Stimulated activated naive CD8-positive, alpha-beta T cell treated with anti-CD3 and anti-CD28 coated beads, Interleukin-15, amount 100 ng/mL, for 72 hours (primary cell): ENCODE measurements at regions not wholly inside any gene's neighbourhood (a gene's known extent, or its start where the extent isn't known, plus 50 kb on each side); places are given as distances from the start of the nearest gene placed in this dataset.

Experiments used
- ATAC-seq: fragments of 150-1000 bp; cut with Tn5 transposase; 2 replicates; pipeline ENCODE4 v1.10.0; 2021; ENCODE audit warnings: mild to moderate bottlenecking, moderate library complexity
- DNase-seq, 2 donors: peaks; one replicate each; pipeline ENCODE4 v3.0.0; 2021 to 2022
- H3K27ac Mint-ChIP-seq, 2 donors: one replicate each; pipeline ENCODE4 v1.8.0; 2022; ENCODE audit warnings: mild to moderate bottlenecking in 2 of 2, mixed read lengths in 2 of 2, moderate library complexity in 2 of 2
- H3K27me3 Mint-ChIP-seq: one replicate; pipeline ENCODE4 v1.8.0; 2022; ENCODE audit warnings: mixed read lengths
- H3K4me1 Mint-ChIP-seq: one replicate; pipeline ENCODE4 v1.8.0; 2022; ENCODE audit warnings: mild to moderate bottlenecking, mixed read lengths
- H3K4me3 Mint-ChIP-seq, 2 donors: one replicate each; pipeline ENCODE4 v1.8.0; 2022; ENCODE audit warnings: mild to moderate bottlenecking in 2 of 2, mixed read lengths in 2 of 2, moderate library complexity in 1 of 2
- H3K9me3 Mint-ChIP-seq, 2 donors: one replicate each; pipeline ENCODE4 v1.8.0; 2022; ENCODE audit warnings: mixed read lengths in 2 of 2

DNA sequence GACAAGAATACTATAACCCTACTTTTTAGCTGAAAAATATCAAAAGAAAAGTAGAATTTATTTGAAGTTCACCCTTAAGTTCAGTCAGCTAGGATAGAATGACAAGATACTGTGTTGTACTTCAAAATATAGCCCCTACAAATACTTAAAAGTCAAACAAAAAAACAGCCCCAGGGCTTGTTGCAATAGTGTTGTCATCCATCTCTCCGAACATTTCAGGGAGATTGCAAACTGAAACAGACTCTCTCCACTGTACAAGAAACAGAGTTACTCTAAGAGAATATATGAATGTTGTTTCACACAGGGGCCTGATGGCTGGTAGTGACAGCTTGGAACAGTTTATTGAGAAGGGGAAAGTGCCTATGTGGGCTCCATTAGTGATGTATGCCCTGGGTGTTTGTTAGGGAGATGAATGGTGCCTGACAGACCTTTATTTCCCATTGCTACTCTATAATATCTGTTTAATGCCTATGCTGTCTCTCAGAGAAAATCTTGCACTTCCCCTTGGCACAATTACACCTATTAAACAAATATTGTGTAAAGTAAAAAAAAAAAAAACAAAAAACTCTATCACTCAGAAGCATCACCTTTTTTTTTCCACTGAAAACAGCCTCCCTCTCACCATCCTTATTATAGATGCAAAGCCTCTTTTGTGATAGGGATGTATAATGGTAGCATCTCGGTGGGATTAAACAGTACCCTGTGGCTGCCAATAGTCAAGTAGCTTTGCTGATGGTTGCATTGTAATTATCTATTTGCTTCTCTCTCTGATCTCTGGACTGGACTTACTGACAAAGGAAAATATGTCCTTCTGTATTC lies 506.3 kb upstream of the LUZP2 start:
- peaks cover 0 to 9% of the 10 kb centered on the region in 2 donors for H3K9me3 Mint-ChIP-seq
- H3K4me1 Mint-ChIP-seq, result no peaks in the 10 kb centered on the region
- H3K27me3 Mint-ChIP-seq, result no peaks in the 10 kb centered on the region
- ATAC-seq (no peak), DNase-seq (no peak)
- no peak overlapping the region for H3K27ac Mint-ChIP-seq
- H3K4me3 Mint-ChIP-seq, result no peak overlapping the region

GRCh38 chr11:23991165-23991539 lies 505.7 kb upstream of the LUZP2 start:
- Mint-ChIP-seq H3K4me3 (no peak overlapping the region), H3K9me3 (peaks cover 5 to 9% of the 10 kb centered on the region in 2 donors), H3K27ac (no peak overlapping the region), H3K4me1 (no peaks in the 10 kb centered on the region), H3K27me3 (no peaks in the 10 kb centered on the region)
- no peak for DNase-seq
- no peak for ATAC-seq

- Mint-ChIP-seq H3K27me3 (no peaks in the 10 kb centered on the region), H3K4me3 (no peak overlapping the region), H3K27ac (no peak overlapping the region), H3K4me1 (no peaks in the 10 kb centered on the region), H3K9me3 (peaks cover 14 to 32% of the 10 kb centered on the region in 2 donors)
- ATAC-seq, result no peak
- no peak for DNase-seq
These were observed 501.0 kb upstream of the LUZP2 start for GRCh38 chr11:23995891-23996290.

GRCh38 chr11:23997356-23997755 lies 499.5 kb upstream of the LUZP2 start:
- ATAC-seq, result no peak
- peaks cover 14 to 36% of the 10 kb centered on the region in 2 donors for H3K9me3 Mint-ChIP-seq

DNA sequence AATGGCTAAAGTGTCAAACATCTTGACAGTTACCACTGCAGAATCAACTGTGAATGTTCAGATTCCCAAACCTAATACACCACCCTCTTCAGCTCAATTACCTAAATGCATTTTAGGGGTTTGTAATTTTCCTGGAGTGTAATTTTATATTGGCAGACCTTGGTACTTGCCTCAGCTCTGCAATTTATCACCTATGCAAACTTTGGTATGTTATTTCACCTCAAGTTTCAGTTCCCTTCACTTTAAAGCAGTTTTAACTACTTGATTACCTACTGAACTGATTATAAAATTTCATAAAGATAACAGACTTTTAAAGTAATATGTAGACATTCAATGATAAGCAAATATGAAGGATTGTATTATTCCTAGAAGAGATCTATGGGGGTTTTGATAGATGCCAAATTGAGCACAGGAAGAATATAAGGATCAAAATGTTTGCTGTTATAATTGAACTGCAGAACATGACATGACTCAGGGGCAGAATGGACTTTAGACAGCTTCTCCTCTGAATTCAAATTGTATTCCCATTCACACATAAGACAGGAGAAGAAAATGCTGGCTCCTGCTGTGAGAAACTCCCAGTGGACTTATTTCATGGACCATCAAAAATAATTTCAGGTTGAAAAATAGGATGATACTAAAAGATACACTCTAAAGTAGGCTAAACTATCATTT lies 491.5 kb upstream of the LUZP2 start:
- Mint-ChIP-seq H3K4me3 (no peak overlapping the region), H3K9me3 (peaks cover 8 to 19% of the 10 kb centered on the region in 2 donors), H3K27me3 (no peaks in the 10 kb centered on the region), H3K27ac (no peak overlapping the region), H3K4me1 (no peaks in the 10 kb centered on the region)
- no peak for DNase-seq
- no peak for ATAC-seq

More at GRCh38 chr11:23997356-23997755, 499.5 kb upstream of the LUZP2 start:
- H3K27ac Mint-ChIP-seq, result no peak overlapping the region
- no peaks in the 10 kb centered on the region for H3K4me1 Mint-ChIP-seq
- DNase-seq, result no peak
- no peak overlapping the region for H3K4me3 Mint-ChIP-seq
- H3K27me3 Mint-ChIP-seq, result no peaks in the 10 kb centered on the region

DNA sequence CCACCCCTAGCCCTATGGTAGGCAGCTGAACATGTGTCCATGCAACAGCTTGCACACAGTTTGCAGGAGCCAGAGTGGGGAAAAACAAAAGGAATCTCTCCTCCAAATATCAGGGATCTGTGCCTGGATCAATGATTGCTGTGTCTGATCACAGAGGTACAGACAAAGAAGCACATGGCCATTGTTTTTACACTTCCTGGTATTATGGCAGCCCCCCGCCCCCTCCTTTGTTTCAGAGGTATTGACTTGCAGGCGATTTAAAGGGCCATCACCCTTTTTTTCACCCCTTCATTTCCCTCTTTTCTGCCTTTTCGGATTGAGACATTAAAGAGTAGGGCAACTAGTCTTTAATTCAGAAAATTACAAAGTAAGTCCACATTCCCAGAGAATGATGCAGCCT lies 453.0 kb upstream of the LUZP2 start:
- Mint-ChIP-seq H3K9me3 (peaks cover 17 to 18% of the 10 kb centered on the region in 2 donors), H3K27ac (no peak overlapping the region), H3K4me1 (no peaks in the 10 kb centered on the region), H3K27me3 (no peaks in the 10 kb centered on the region), H3K4me3 (no peak overlapping the region)
- no peak for DNase-seq
- ATAC-seq, result no peak

DNA sequence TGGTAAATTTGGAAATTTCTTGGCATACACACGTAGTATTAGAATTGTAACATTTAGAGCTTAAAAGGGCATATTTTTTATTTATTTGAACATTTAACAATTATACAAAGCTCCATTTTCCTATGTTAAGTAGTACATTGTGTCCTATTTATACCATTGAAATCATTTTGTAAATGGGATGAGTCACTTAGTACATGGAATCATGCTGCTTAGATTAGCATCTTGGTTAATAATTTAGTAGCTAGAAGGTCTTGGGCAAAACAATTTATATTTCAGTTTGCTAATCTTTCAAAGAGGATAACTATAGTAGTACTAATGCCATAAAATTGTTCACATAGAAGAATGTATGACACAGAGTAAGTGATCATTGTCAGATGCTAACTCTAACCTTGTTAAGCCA lies 450.1 kb upstream of the LUZP2 start:
- H3K9me3 Mint-ChIP-seq, result peaks cover 17 to 22% of the 10 kb centered on the region in 2 donors
- DNase-seq (no peak), ATAC-seq (no peak)
- no peaks in the 10 kb centered on the region for H3K4me1 Mint-ChIP-seq
- no peak overlapping the region for H3K27ac Mint-ChIP-seq
- no peak overlapping the region for H3K4me3 Mint-ChIP-seq
- no peaks in the 10 kb centered on the region for H3K27me3 Mint-ChIP-seq

GRCh38 chr11:24056051-24056450 lies 440.8 kb upstream of the LUZP2 start:
- Mint-ChIP-seq H3K27me3 (no peaks in the 10 kb centered on the region), H3K4me1 (no peaks in the 10 kb centered on the region), H3K9me3 (peaks cover 0 to 9% of the 10 kb centered on the region in 2 donors), H3K4me3 (no peak overlapping the region), H3K27ac (no peak overlapping the region)
- ATAC-seq (no peak), DNase-seq (no peak)

GRCh38 chr11:24060125-24060524 lies 436.7 kb upstream of the LUZP2 start:
- no peaks in the 10 kb centered on the region for H3K27me3 Mint-ChIP-seq
- no peak overlapping the region for H3K27ac Mint-ChIP-seq
- ATAC-seq (no peak), DNase-seq (no peak)
- H3K4me3 Mint-ChIP-seq, result no peak overlapping the region
- peaks cover 0 to 8% of the 10 kb centered on the region in 2 donors for H3K9me3 Mint-ChIP-seq
- no peaks in the 10 kb centered on the region for H3K4me1 Mint-ChIP-seq

- H3K4me3 Mint-ChIP-seq, result no peak overlapping the region
- no peaks in the 10 kb centered on the region for H3K27me3 Mint-ChIP-seq
- no peak overlapping the region for H3K27ac Mint-ChIP-seq
- H3K9me3 Mint-ChIP-seq, result no peaks in the 10 kb centered on the region
- DNase-seq (no peak), ATAC-seq (no peak)
- no peaks in the 10 kb centered on the region for H3K4me1 Mint-ChIP-seq
These were observed 432.4 kb upstream of the LUZP2 start for GRCh38 chr11:24064309-24064903.

- Mint-ChIP-seq H3K4me1 (no peaks in the 10 kb centered on the region), H3K27ac (no peak overlapping the region), H3K9me3 (peaks cover 6 to 8% of the 10 kb centered on the region in 2 donors), H3K4me3 (no peak overlapping the region), H3K27me3 (no peaks in the 10 kb centered on the region)
- DNase-seq, result no peak
- no peak for ATAC-seq
These were observed 428.7 kb upstream of the LUZP2 start for GRCh38 chr11:24068197-24068596.

GRCh38 chr11:24070435-24070834 lies 426.4 kb upstream of the LUZP2 start:
- Mint-ChIP-seq H3K4me3 (no peak overlapping the region), H3K4me1 (no peaks in the 10 kb centered on the region), H3K27ac (no peak overlapping the region), H3K9me3 (peaks cover 6 to 8% of the 10 kb centered on the region in 2 donors), H3K27me3 (no peaks in the 10 kb centered on the region)
- no peak for ATAC-seq
- DNase-seq, result no peak

DNA sequence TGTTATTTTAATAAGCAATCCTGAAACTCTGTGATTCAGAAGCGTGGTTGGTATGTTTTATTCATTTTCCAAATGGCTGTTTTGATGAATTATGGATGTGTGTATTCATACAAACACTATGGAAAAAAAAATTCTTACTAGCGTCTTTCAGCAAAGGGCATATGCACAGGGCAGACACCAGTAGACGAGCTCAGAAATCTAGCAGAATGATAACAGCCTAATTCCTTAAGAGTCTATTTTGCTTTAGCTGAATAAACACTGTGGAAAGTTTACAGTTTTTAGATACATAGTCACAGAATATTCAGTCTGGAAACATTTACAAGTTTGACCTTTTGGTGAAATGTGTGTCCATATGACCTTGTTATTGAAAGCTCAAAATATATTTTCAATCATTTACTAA lies 418.8 kb upstream of the LUZP2 start:
- H3K9me3 Mint-ChIP-seq, result no peaks in the 10 kb centered on the region
- no peak overlapping the region for H3K4me3 Mint-ChIP-seq
- no peaks in the 10 kb centered on the region for H3K27me3 Mint-ChIP-seq
- H3K27ac Mint-ChIP-seq, result no peak overlapping the region
- H3K4me1 Mint-ChIP-seq, result no peaks in the 10 kb centered on the region
- ATAC-seq (no peak), DNase-seq (no peak)

- ATAC-seq (no peak), DNase-seq (no peak)
- no peaks in the 10 kb centered on the region for H3K27me3 Mint-ChIP-seq
- no peak overlapping the region for H3K4me3 Mint-ChIP-seq
- peaks cover 7% of the 10 kb centered on the region in 2 donors for H3K9me3 Mint-ChIP-seq
- no peaks in the 10 kb centered on the region for H3K4me1 Mint-ChIP-seq
- H3K27ac Mint-ChIP-seq, result no peak overlapping the region
These were observed 414.6 kb upstream of the LUZP2 start for GRCh38 chr11:24082241-24082640.

- DNase-seq (no peak), ATAC-seq (no peak)
- Mint-ChIP-seq H3K4me1 (no peaks in the 10 kb centered on the region), H3K27me3 (no peaks in the 10 kb centered on the region), H3K4me3 (no peak overlapping the region), H3K9me3 (peaks cover 7% of the 10 kb centered on the region in 2 donors), H3K27ac (no peak overlapping the region)
These were observed 414.0 kb upstream of the LUZP2 start for GRCh38 chr11:24082860-24083259.

DNA sequence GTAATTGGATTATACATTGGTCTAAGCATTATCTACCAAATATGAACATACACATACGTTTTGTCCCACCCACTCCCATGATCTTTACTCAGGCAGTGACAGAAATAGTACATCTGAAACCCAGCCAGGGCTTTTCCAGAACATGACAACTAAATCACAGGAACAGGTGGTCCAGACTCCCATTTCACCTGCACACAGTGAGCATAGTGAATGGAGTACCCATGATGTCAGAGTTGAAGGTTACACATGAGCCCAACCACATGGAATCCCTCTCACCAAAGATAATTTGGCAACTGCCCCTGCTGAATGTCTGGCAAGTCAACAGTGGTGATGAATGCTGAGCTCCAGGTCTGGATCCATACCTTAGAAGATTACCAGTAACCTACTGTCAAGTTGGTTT lies 411.9 kb upstream of the LUZP2 start:
- Mint-ChIP-seq H3K27ac (no peak overlapping the region), H3K9me3 (peaks cover 7% of the 10 kb centered on the region in 2 donors), H3K4me1 (no peaks in the 10 kb centered on the region), H3K4me3 (no peak overlapping the region), H3K27me3 (no peaks in the 10 kb centered on the region)
- ATAC-seq, result no peak
- no peak for DNase-seq
